ENCODE measurements at regions not wholly inside any gene's neighbourhood (a gene's known extent, or its start where the extent isn't known, plus 50 kb on each side); places are given as distances from the start of the nearest gene placed in this dataset.

DNA sequence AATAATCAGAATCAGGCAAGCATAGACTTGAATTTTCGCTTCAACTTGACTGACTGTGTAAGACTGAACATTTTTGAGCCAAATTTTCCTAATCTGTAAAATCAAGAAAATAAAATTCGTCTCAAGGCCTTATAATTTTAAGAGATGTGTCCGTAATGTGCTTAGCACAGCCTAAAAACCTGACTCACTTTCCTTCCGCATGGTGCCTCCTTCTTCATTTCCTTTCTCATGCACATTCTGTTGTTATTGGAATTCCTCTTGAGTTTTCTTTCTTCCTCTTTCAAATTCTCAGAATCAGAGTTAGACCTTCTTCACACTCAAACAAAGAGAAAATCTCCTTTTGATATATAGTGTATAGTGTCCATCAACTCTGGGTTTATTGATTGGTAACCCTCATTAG lies 208.9 kb upstream of the SLIT2 start:
- TF ChIP-seq, protein P1, sequence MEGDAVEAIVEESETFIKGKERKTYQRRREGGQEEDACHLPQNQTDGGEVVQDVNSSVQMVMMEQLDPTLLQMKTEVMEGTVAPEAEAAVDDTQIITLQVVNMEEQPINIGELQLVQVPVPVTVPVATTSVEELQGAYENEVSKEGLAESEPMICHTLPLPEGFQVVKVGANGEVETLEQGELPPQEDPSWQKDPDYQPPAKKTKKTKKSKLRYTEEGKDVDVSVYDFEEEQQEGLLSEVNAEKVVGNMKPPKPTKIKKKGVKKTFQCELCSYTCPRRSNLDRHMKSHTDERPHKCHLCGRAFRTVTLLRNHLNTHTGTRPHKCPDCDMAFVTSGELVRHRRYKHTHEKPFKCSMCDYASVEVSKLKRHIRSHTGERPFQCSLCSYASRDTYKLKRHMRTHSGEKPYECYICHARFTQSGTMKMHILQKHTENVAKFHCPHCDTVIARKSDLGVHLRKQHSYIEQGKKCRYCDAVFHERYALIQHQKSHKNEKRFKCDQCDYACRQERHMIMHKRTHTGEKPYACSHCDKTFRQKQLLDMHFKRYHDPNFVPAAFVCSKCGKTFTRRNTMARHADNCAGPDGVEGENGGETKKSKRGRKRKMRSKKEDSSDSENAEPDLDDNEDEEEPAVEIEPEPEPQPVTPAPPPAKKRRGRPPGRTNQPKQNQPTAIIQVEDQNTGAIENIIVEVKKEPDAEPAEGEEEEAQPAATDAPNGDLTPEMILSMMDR (IDR thresholded peaks at IDR 0.05; ENCODE audit: extremely low read depth in 1 of 2, insufficient read depth in 1 of 2, low read depth in 1 of 2, low read length in 2 of 2): no peak
- TF ChIP-seq POLR2AphosphoS5 (IDR thresholded peaks at IDR 0.05; ENCODE audit: insufficient read depth, low read depth, low read length): no peak
- TF ChIP-seq, protein P2, sequence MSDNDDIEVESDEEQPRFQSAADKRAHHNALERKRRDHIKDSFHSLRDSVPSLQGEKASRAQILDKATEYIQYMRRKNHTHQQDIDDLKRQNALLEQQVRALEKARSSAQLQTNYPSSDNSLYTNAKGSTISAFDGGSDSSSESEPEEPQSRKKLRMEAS (IDR thresholded peaks at IDR 0.05; ENCODE audit: insufficient read depth, insufficient read length): no peak

Data from endothelial cell of umbilical vein (primary cell).